Upper lobe of right lung (tissue), 1 donor: ENCODE measurements at regions not wholly inside any gene's neighbourhood (a gene's known extent, or its start where the extent isn't known, plus 50 kb on each side); places are given as distances from the start of the nearest gene placed in this dataset.
A peak's percentile ranks its signal among the peaks of the same experiment; 100 is the strongest.

ENCODE experiments used
- ATAC-seq: fragments of 200-7000 bp; cut with Tn5 transposase; one replicate; pipeline ENCODE4 v1.9.1; 2020; ENCODE audit warnings: mild to moderate bottlenecking, moderate library complexity
- DNase-seq: peaks from one replicate; pipeline ENCODE4 v3.0.0-alpha.2; 2020
- H3K27ac ChIP-seq: fragments of 200-600 bp; one replicate; pipeline ENCODE4 v1.8.0; 2022
- H3K27me3 ChIP-seq: fragments of 200-600 bp; one replicate; pipeline ENCODE4 v1.8.0; 2022; ENCODE audit warnings: mild to moderate bottlenecking
- H3K36me3 ChIP-seq: fragments of 200-600 bp; one replicate; pipeline ENCODE4 v1.8.0; 2022
- H3K4me1 ChIP-seq: fragments of 200-600 bp; one replicate; pipeline ENCODE4 v1.8.0; 2022
- H3K4me3 ChIP-seq: fragments of 200-600 bp; one replicate; pipeline ENCODE4 v1.8.0; 2022; ENCODE audit warnings: mild to moderate bottlenecking
- H3K9me3 ChIP-seq: fragments of 200-600 bp; one replicate; pipeline ENCODE4 v1.8.0; 2022
- CTCF ChIP-seq: fragments of 200-600 bp; IDR thresholded peaks from one replicate; pipeline ENCODE4 v1.8.0; 2022; ENCODE audit warnings: antibody characterized with exemption
- intact Hi-C: fragments of 100-400 bp; cut with DNase I; formaldehyde crosslinking; loops from one replicate; pipeline ENCODE4 v1.11.0; 2022
- donor health status: DM: no; HTN: yes; CAD: no; lungs with severe emphysema.

- no peaks in the 10 kb centered on the region for H3K36me3 ChIP-seq
- no peaks in the 10 kb centered on the region for H3K9me3 ChIP-seq
- no peak overlapping the region for H3K4me3 ChIP-seq
- H3K27me3 ChIP-seq, result no peaks in the 10 kb centered on the region
- no peak for ATAC-seq
- intact Hi-C loops, result no loop called here
- TF ChIP-seq CTCF, result no peak
- peaks cover 21% of the 10 kb centered on the region for H3K4me1 ChIP-seq
- no peak for DNase-seq
- H3K27ac ChIP-seq, result peak overlapping the region; percentile 76
Observed at GRCh38 chr15:101120987-101121386, 130.9 kb downstream of the CHSY1 start.

GRCh38 chr15:101120473-101120872, 131.4 kb downstream of the CHSY1 start:
- ATAC-seq, result no peak
- DNase-seq, result no peak
- H3K9me3 ChIP-seq, result no peaks in the 10 kb centered on the region
- no peak overlapping the region for H3K27ac ChIP-seq
- H3K4me3 ChIP-seq, result no peak overlapping the region
- H3K4me1 ChIP-seq, result peaks cover 26% of the 10 kb centered on the region
- no peaks in the 10 kb centered on the region for H3K27me3 ChIP-seq
- no peaks in the 10 kb centered on the region for H3K36me3 ChIP-seq
- intact Hi-C loops, result no loop called here
- TF ChIP-seq CTCF, result no peak
